Tibial nerve (tissue), 4 donors: ENCODE measurements at regions not wholly inside any gene's neighbourhood (a gene's known extent, or its start where the extent isn't known, plus 50 kb on each side); places are given as distances from the start of the nearest gene placed in this dataset.

ENCODE experiments used
- CTCF ChIP-seq, 5 experiments: fragments of 200-600 bp in 3 of 5; fragments of 450-650 bp in 2 of 5; sonication (generic) in 3 of 5; IDR thresholded peaks; one replicate each; pipeline ENCODE4 v1.5.1; 2016 to 2019; ENCODE audit warnings: antibody characterized with exemption in 5 of 5, mild to moderate bottlenecking in 3 of 5, moderate library complexity in 2 of 5
- EP300 ChIP-seq, 2 donors: sonication (generic); formaldehyde crosslinking; IDR thresholded peaks; one replicate each; pipeline ENCODE4 v1.6.1; 2017; ENCODE audit warnings: antibody characterized with exemption in 2 of 2, mild to moderate bottlenecking in 1 of 2
- POLR2A ChIP-seq, 2 donors: fragments of 450-650 bp; IDR thresholded peaks; one replicate each; pipeline ENCODE4 v1.6.1; 2017; ENCODE audit warnings: antibody characterized with exemption in 2 of 2, mild to moderate bottlenecking in 2 of 2, moderate library complexity in 2 of 2

- TF ChIP-seq CTCF (IDR thresholded peaks at IDR 0.05) (no peak), POLR2A (IDR thresholded peaks at IDR 0.05) (no peak), EP300 (IDR thresholded peaks at IDR 0.05) (no peak)
Measured at GRCh38 chr13:31067416-31068118, 94.1 kb downstream of the HSPH1 start.
